ENCODE measurements at regions not wholly inside any gene's neighbourhood (a gene's known extent, or its start where the extent isn't known, plus 50 kb on each side); places are given as distances from the start of the nearest gene placed in this dataset.

DNA sequence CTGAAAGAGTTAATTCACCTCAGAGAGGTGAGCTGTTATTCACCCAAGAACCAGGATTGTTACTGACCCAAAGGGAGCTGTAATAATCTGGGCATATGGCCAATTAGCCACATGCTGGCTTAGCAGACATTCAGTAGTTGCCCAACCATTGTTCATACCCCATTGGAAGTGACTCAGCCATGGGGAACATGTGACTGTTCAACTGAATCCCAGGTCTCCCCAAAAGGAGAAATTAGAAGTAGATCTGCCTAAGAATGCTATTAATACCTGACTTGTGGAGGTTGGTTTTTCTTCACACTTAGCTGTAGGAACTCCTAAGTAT lies 272.6 kb upstream of the UBE2E3 start:
- TF ChIP-seq POLR2A (IDR thresholded peaks at IDR 0.05): no peak
- TF ChIP-seq, protein P1, sequence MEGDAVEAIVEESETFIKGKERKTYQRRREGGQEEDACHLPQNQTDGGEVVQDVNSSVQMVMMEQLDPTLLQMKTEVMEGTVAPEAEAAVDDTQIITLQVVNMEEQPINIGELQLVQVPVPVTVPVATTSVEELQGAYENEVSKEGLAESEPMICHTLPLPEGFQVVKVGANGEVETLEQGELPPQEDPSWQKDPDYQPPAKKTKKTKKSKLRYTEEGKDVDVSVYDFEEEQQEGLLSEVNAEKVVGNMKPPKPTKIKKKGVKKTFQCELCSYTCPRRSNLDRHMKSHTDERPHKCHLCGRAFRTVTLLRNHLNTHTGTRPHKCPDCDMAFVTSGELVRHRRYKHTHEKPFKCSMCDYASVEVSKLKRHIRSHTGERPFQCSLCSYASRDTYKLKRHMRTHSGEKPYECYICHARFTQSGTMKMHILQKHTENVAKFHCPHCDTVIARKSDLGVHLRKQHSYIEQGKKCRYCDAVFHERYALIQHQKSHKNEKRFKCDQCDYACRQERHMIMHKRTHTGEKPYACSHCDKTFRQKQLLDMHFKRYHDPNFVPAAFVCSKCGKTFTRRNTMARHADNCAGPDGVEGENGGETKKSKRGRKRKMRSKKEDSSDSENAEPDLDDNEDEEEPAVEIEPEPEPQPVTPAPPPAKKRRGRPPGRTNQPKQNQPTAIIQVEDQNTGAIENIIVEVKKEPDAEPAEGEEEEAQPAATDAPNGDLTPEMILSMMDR (IDR thresholded peaks at IDR 0.05): no peak
